ENCODE measurements at regions not wholly inside any gene's neighbourhood (a gene's known extent, or its start where the extent isn't known, plus 50 kb on each side); places are given as distances from the start of the nearest gene placed in this dataset.

GRCh38 chr5:127163750-127164149 is 90.4 kb upstream of the C5orf63 start:
- in situ Hi-C loops (cut with MboI; ENCODE audit: low sequenced_read_pairs), result no loop called here
- Histone ChIP-seq H3K56ac (ENCODE audit: extremely low read depth, insufficient read depth, low read length) (no peak overlapping the region), H2BK20ac (ENCODE audit: low read depth, low read length) (no peak overlapping the region), H2AFZ (replicated peaks; ENCODE audit: low read length, poor library complexity) (no peak overlapping the region), H3K23ac (ENCODE audit: low read depth, low read length) (no peak overlapping the region), H3K4me2 (ENCODE audit: low read depth, low read length) (no peak overlapping the region), H3K4ac (ENCODE audit: low read depth, low read length) (no peak overlapping the region), H2AK9ac (replicated peaks; ENCODE audit: low read depth, low read length, poor library complexity) (no peak overlapping the region), H3K9me3 (ENCODE audit: control insufficient read depth, insufficient read depth, low read length) (no peaks in the 10 kb centered on the region), H2BK120ac (ENCODE audit: low read depth, low read length) (no peak overlapping the region), H3K27me3 (ENCODE audit: control insufficient read depth, insufficient read depth, low read length) (no peaks in the 10 kb centered on the region), H3K4me3 (ENCODE audit: insufficient read depth, low read depth, low read length) (no peak overlapping the region), H3K79me1 (ENCODE audit: low read depth in 1 of 2, low read length in 2 of 2) (no peaks in the 10 kb centered on the region), H2BK5ac (ENCODE audit: low read depth, low read length, poor library complexity, severe bottlenecking) (no peak overlapping the region), H2AK5ac (ENCODE audit: low read depth, low read length) (no peak overlapping the region), H3K14ac (replicated peaks; ENCODE audit: low read depth, low read length) (no peak overlapping the region), H4K8ac (ENCODE audit: low read depth in 2 of 2, low read length in 2 of 2) (no peak overlapping the region), H4K91ac (ENCODE audit: insufficient read depth, low read depth, low read length) (no peak overlapping the region), H3K36me3 (ENCODE audit: control insufficient read depth, insufficient read depth, low read length) (no peaks in the 10 kb centered on the region), H3K9me1 (ENCODE audit: insufficient read depth, low read length) (no peaks in the 10 kb centered on the region), H4K20me1 (ENCODE audit: insufficient read depth, low read length) (no peaks in the 10 kb centered on the region), H4K5ac (ENCODE audit: low read depth, low read length) (no peak overlapping the region), H3K4me1 (ENCODE audit: control insufficient read depth, insufficient read depth, low read length) (no peaks in the 10 kb centered on the region), H2BK15ac (ENCODE audit: low read depth, low read length) (no peak overlapping the region), H3K9ac (ENCODE audit: low read depth, low read length) (no peak overlapping the region), H3K27ac (ENCODE audit: insufficient read depth, low read length) (no peak overlapping the region), H3K18ac (ENCODE audit: low read depth, low read length) (no peak overlapping the region)
- TF ChIP-seq MAFK (IDR thresholded peaks at IDR 0.05; ENCODE audit: low read depth, low read length) (no peak), ELK1 (IDR thresholded peaks at IDR 0.05; ENCODE audit: borderline replicate concordance, low read depth, low read length) (no peak), CHD1 (IDR thresholded peaks at IDR 0.05; ENCODE audit: low read depth, low read length) (no peak), RAD21 (IDR thresholded peaks at IDR 0.05; ENCODE audit: low read length) (no peak), RCOR1 (IDR thresholded peaks at IDR 0.05; ENCODE audit: insufficient replicate concordance, low read length) (no peak), POLR2A (IDR thresholded peaks at IDR 0.05; ENCODE audit: low read depth, low read length) (no peak), MXI1 (IDR thresholded peaks at IDR 0.05; ENCODE audit: borderline replicate concordance, low read depth, low read length) (no peak), USF2 (IDR thresholded peaks at IDR 0.05; ENCODE audit: low read depth, low read length) (no peak), RFX5 (IDR thresholded peaks at IDR 0.05; ENCODE audit: low read depth, low read length) (no peak), FOS (IDR thresholded peaks at IDR 0.05; ENCODE audit: low read depth, low read length) (no peak), MAZ (IDR thresholded peaks at IDR 0.05; ENCODE audit: borderline replicate concordance, low read depth, low read length) (no peak), NFE2L2 (IDR thresholded peaks at IDR 0.05; ENCODE audit: low read depth, low read length) (no peak)
- no peak for DNase-seq
- no peak for ATAC-seq (ENCODE audit: low read depth)
- intact Hi-C loops (cut with micrococcal nuclease), result loop anchor here (10.0 kb wide), 1 partner anchor 51 kb away; no protein-coding TSS in a partner anchor
- ChIA-PET POLR2A (ENCODE audit: unreplicated experiment) (no interaction called here), CTCF (interaction anchor here (0.6 kb wide), 1 partner anchor 185 kb away, joined by 4 read pairs; no protein-coding TSS in a partner anchor)
- dilution Hi-C loops (cut with HindIII; ENCODE audit: low sequenced_read_pairs, unreplicated experiment), result no loop called here
- BruUV-seq (replicated peaks), result no TSS peak

Measured in IMR-90 (cell line).